ENCODE measurements at regions not wholly inside any gene's neighbourhood (a gene's known extent, or its start where the extent isn't known, plus 50 kb on each side); places are given as distances from the start of the nearest gene placed in this dataset.
"Not testable (repeated sequence)": the region's sequence is repeated elsewhere in the genome, so short reads cannot be mapped to it uniquely, and the experiment has no call there.

DNA sequence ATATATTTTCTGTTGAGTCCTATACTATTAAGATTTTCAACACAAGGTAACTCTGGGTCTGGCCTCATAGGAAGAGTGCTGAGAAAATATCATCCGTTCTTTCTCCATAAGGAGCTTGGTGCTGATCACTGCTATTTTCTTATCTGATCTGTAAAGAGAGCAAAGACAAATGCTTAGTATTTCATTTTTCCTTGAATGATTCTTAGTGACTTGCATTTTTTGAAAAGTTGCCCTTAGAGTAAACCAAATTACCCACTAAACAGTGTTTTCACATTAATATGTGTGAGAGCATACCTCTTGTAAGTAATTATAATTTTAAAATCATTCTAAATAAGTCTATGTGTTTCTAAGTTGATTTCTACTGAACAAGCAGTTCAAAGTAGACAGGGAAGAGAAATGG lies 121.3 kb upstream of the CTSV start:
- POLR2A ChIA-PET: no interaction called here
- no peak for ATAC-seq
- intact Hi-C loops (cut with micrococcal nuclease; ENCODE audit: unreplicated experiment): no loop called here
- TF ChIP-seq, protein P1, sequence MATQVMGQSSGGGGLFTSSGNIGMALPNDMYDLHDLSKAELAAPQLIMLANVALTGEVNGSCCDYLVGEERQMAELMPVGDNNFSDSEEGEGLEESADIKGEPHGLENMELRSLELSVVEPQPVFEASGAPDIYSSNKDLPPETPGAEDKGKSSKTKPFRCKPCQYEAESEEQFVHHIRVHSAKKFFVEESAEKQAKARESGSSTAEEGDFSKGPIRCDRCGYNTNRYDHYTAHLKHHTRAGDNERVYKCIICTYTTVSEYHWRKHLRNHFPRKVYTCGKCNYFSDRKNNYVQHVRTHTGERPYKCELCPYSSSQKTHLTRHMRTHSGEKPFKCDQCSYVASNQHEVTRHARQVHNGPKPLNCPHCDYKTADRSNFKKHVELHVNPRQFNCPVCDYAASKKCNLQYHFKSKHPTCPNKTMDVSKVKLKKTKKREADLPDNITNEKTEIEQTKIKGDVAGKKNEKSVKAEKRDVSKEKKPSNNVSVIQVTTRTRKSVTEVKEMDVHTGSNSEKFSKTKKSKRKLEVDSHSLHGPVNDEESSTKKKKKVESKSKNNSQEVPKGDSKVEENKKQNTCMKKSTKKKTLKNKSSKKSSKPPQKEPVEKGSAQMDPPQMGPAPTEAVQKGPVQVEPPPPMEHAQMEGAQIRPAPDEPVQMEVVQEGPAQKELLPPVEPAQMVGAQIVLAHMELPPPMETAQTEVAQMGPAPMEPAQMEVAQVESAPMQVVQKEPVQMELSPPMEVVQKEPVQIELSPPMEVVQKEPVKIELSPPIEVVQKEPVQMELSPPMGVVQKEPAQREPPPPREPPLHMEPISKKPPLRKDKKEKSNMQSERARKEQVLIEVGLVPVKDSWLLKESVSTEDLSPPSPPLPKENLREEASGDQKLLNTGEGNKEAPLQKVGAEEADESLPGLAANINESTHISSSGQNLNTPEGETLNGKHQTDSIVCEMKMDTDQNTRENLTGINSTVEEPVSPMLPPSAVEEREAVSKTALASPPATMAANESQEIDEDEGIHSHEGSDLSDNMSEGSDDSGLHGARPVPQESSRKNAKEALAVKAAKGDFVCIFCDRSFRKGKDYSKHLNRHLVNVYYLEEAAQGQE (IDR thresholded peaks at IDR 0.05; ENCODE audit: insufficient read depth in 1 of 2, low read depth in 2 of 2, low read length in 1 of 2): no peak
- TF ChIP-seq TCF7L2 (IDR thresholded peaks at IDR 0.05; ENCODE audit: low read depth, low read length): no peak
- TF ChIP-seq SIN3A (IDR thresholded peaks at IDR 0.05; ENCODE audit: borderline replicate concordance, insufficient read depth, low read depth, low read length): no peak
- TF ChIP-seq, protein P2, sequence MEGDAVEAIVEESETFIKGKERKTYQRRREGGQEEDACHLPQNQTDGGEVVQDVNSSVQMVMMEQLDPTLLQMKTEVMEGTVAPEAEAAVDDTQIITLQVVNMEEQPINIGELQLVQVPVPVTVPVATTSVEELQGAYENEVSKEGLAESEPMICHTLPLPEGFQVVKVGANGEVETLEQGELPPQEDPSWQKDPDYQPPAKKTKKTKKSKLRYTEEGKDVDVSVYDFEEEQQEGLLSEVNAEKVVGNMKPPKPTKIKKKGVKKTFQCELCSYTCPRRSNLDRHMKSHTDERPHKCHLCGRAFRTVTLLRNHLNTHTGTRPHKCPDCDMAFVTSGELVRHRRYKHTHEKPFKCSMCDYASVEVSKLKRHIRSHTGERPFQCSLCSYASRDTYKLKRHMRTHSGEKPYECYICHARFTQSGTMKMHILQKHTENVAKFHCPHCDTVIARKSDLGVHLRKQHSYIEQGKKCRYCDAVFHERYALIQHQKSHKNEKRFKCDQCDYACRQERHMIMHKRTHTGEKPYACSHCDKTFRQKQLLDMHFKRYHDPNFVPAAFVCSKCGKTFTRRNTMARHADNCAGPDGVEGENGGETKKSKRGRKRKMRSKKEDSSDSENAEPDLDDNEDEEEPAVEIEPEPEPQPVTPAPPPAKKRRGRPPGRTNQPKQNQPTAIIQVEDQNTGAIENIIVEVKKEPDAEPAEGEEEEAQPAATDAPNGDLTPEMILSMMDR (IDR thresholded peaks at IDR 0.05): no peak
- TF ChIP-seq POLR2AphosphoS5 (IDR thresholded peaks at IDR 0.05; ENCODE audit: low read depth, low read length): no peak
- H3K4me3 ChIP-seq (ENCODE audit: low read depth in 2 of 2, low read length in 2 of 2): no peak overlapping the region
- CTCF ChIA-PET: no interaction called here
- no peaks in the 10 kb centered on the region for H3K9me3 ChIP-seq (ENCODE audit: control insufficient read depth, insufficient read depth, low read depth, low read length)
- no peak for DNase-seq (ENCODE audit: low read depth, low spot score)
- H3K36me3 ChIP-seq (ENCODE audit: control insufficient read depth, insufficient read depth, low read length): no peaks in the 10 kb centered on the region
- in situ Hi-C loops (cut with HindIII; ENCODE audit: low pct_unique_long_range_greater_than_20kb, low sequenced_read_pairs): no loop called here
- no peaks in the 10 kb centered on the region for H3K4me1 ChIP-seq (ENCODE audit: control insufficient read depth, insufficient read depth, low read length)
- BruUV-seq (replicated peaks): no TSS peak
- no peaks in the 10 kb centered on the region for H3K27me3 ChIP-seq (ENCODE audit: control insufficient read depth, insufficient read depth, low read length)
- no peak overlapping the region for H3K27ac ChIP-seq (ENCODE audit: low read length)

DNA sequence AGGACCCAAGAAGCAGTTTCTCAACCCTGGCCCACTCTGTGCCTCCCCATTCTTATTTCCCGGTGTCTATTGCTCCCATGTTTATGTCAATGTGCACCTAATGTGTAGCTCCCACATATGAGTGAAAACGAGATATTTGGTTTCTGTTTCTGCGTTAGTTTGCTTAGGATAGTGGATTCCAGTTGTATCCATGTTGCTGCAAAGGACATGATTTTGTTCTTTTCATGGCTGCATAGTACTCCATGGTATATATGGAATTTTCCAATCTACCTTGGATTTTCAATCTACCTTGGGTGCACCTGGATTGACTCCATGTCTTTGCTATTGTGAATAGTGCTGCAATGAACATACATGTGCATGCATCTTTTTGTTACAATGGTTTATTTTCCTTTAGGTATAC lies 119.8 kb upstream of the CTSV start:
- BruUV-seq (replicated peaks); H3K36me3 ChIP-seq (ENCODE audit: control insufficient read depth, insufficient read depth, low read length); POLR2A ChIA-PET; H3K4me1 ChIP-seq (ENCODE audit: control insufficient read depth, insufficient read depth, low read length); CTCF ChIA-PET; in situ Hi-C loops (cut with HindIII; ENCODE audit: low pct_unique_long_range_greater_than_20kb, low sequenced_read_pairs); H3K9me3 ChIP-seq (ENCODE audit: control insufficient read depth, insufficient read depth, low read depth, low read length); H3K27me3 ChIP-seq (ENCODE audit: control insufficient read depth, insufficient read depth, low read length); H3K27ac ChIP-seq (ENCODE audit: low read length); H3K4me3 ChIP-seq (ENCODE audit: low read depth in 2 of 2, low read length in 2 of 2); DNase-seq (ENCODE audit: low read depth, low spot score); ATAC-seq; intact Hi-C loops (cut with micrococcal nuclease; ENCODE audit: unreplicated experiment): not testable (repeated sequence)

DNA sequence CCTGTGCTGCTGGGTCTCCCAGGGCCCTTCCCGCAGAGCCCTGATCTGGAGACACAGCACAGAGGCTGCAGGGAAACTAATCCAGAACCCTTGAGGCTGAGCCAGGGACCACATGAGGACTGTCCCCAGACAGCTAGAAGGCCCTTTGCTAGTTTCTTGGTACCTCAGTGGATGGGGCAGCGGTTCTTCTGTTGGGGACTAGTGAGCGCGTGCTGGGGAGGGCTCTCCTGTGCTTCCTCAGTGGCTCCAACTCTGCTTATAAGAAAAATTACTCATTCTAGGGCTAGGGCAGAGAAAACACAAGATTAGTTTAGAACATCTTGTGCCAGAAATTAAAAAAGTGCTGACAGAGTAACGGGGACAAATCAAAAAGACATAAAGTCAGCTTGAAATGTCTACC lies 116.5 kb upstream of the CTSV start:
- H3K4me1 ChIP-seq (ENCODE audit: control insufficient read depth, insufficient read depth, low read length); ATAC-seq; DNase-seq (ENCODE audit: low read depth, low spot score); H3K4me3 ChIP-seq (ENCODE audit: low read depth in 2 of 2, low read length in 2 of 2); POLR2A ChIA-PET; H3K9me3 ChIP-seq (ENCODE audit: control insufficient read depth, insufficient read depth, low read depth, low read length); H3K27me3 ChIP-seq (ENCODE audit: control insufficient read depth, insufficient read depth, low read length); H3K27ac ChIP-seq (ENCODE audit: low read length); CTCF ChIA-PET; H3K36me3 ChIP-seq (ENCODE audit: control insufficient read depth, insufficient read depth, low read length); BruUV-seq (replicated peaks); intact Hi-C loops (cut with micrococcal nuclease; ENCODE audit: unreplicated experiment); in situ Hi-C loops (cut with HindIII; ENCODE audit: low pct_unique_long_range_greater_than_20kb, low sequenced_read_pairs): not testable (repeated sequence)

All from Panc1 (cell line).